Nucleus accumbens (tissue), 56 donors: ENCODE measurements at regions not wholly inside any gene's neighbourhood (a gene's known extent, or its start where the extent isn't known, plus 50 kb on each side); places are given as distances from the start of the nearest gene placed in this dataset.
"Not testable (repeated sequence)": the region's sequence is repeated elsewhere in the genome, so short reads cannot be mapped to it uniquely, and the experiment has no call there.

Source experiments
- DNase-seq, 56 donors: peaks; one replicate each; lab custom pipeline; 2025; lab: John Stamatoyannopoulos, UW

GRCh38 chr20:4325548-4326187, 76.6 kb upstream of the ADRA1D start:
- no peak for DNase-seq

- DNase-seq: no peak
These were observed 75.6 kb upstream of the ADRA1D start for GRCh38 chr20:4324611-4325243.

DNA sequence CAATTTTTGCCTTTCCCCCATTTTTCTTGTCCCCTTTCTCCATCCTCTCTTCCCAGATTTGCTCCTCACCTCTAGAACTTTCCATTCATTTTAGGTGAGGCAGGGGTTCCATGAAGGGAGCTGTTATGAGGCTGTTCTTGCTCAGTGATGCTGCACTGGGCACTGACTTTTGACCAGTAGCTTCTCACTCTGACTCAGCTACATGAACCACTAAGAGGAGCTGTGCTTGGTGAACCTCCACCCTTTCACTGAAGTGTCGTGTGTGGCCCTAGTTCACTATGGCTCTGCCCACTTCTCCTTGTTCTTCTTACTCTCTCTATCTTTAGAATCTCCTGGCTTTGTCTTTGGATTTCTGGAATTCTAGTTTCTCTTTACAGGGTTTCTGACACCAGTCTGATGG, 73.4 kb upstream of the ADRA1D start:
- no peak for DNase-seq

GRCh38 chr20:4320291-4320690, 71.2 kb upstream of the ADRA1D start:
- no peak for DNase-seq

GRCh38 chr20:4318891-4319290, 69.8 kb upstream of the ADRA1D start:
- DNase-seq: no peak

- DNase-seq: not testable (repeated sequence)
These were observed 61.5 kb upstream of the ADRA1D start for GRCh38 chr20:4310616-4311015.

DNA sequence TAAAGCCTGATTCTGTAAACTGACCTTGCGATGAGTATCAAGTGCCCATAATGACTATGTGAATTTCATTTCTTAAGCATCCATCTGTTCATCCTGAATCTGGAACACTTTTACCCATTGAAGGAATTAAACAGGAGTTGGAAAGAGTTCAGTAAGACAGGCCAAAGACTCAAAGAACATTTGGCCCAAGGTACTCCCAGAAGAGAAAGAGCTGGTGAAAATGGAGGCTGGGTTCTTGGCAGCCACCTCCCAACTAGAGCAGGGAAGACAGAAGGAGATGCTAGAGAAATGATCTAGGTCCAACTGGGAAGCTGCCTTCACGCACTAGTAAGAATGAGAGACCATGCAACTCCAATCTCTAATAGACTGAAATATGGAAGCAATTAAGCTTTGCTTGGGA, 57.1 kb upstream of the ADRA1D start:
- DNase-seq: peak in 3 of 56 donors; percentile 6 to 22 (median 9)

DNA sequence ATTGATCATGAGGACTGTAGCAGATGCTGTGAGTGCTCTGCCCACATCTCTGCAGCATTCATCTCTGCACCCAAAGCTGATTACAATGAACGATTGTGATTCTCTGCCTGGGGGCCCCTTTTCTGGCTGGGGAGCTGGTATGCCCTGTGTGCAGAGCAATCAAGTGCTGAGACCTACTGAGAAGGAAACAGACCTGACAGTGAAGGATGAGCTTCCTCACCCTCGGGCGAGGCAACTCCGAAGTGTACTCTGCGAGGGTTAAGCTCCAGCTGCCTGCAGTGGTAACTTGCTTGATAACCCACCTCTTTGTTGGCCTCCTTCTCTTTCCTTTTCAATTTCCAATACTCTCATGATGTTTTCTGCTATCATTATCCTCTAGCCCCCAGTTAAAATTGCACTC, 56.0 kb upstream of the ADRA1D start:
- DNase-seq: no peak

DNA sequence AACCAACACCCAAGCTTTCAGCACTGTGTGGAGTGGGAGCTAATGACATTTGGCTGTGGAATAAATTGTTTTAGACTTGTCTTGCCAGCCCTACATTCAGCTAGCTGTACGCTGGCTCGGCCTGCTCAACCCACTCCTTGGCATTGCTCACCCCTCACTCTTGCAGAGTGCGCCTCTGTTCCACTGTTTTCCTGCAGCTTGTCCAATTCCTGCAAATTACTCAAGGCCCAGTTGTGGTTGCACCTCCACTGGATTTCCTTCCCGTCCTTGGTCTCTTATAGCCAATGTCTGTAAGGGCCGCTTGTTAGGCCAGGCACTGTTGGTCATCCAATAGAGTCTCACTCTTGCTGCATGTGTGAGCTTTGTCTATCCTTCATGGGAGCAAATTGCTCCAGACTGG, 55.5 kb upstream of the ADRA1D start:
- DNase-seq: peak in 13 of 56 donors; percentile 1 to 44 (median 32)

GRCh38 chr20:4303136-4303535, 54.0 kb upstream of the ADRA1D start:
- DNase-seq: no peak

GRCh38 chr20:4300921-4301320, 51.8 kb upstream of the ADRA1D start:
- no peak for DNase-seq

- DNase-seq: no peak
These were observed 51.3 kb upstream of the ADRA1D start for GRCh38 chr20:4300401-4300800.

DNA sequence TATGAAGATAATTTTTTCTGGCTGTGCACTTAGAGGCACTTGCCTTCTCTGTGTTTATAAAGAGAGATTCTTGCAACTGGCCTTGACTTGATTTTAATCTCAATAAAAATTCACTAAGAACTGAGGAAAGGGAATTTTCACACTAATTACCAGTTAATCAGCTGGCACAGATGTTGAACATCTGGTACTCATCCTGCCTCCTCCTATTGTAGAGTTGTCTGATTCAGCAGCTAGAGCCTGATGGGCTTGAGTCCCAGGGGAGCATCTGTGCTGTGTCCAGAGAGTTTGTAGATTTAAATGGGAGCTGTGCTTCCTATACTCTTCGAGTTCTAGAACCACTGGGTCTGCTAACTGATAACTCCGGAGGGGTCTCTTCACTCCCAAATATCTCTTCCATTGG, 50.7 kb upstream of the ADRA1D start:
- DNase-seq: no peak

GRCh38 chr20:4299216-4299615, 50.1 kb upstream of the ADRA1D start:
- DNase-seq: no peak
